ENCODE measurements at regions not wholly inside any gene's neighbourhood (a gene's known extent, or its start where the extent isn't known, plus 50 kb on each side); places are given as distances from the start of the nearest gene placed in this dataset.

DNA sequence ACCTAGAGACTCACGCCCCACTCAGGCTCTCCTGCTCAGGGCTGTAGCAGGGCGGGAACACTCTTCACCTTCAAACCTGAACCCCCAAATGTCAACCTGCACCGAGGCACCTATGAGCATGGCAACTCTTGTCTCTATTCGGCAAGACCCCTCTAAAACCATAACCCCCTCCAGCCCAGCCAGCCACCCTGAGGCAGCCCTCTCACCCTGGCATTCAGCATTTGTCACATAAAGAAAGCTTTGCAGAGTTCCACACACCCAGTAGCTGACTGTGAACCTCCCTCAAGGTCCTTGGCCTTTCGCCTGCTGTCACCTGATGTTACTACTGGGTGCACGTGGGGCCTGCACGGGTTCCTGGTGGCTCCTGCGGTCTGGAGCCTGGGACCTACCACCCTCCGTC lies 97.2 kb upstream of the ALKAL2 start:
- Histone ChIP-seq H3K4me3 (no peak overlapping the region), H3K27me3 (peaks cover 0 to 9% (median 0%) of the 10 kb centered on the region in 3 donors), H3K4me1 (no peaks in the 10 kb centered on the region), H3K9me3 (no peaks in the 10 kb centered on the region), H3K27ac (no peak overlapping the region), H3K36me3 (no peaks in the 10 kb centered on the region)
- intact Hi-C loops (cut with DNase I): no loop called here
- 92% methylated on average over 9 of the region's 9 CpGs for WGBS, 2 donors
- DNase-seq: no peak
- TF ChIP-seq EP300 (IDR thresholded peaks at IDR 0.05) (no peak), POLR2A (IDR thresholded peaks at IDR 0.05) (no peak), POLR2AphosphoS5 (IDR thresholded peaks at IDR 0.05) (no peak), CTCF (IDR thresholded peaks at IDR 0.05) (no peak)

- Histone ChIP-seq H3K27ac (no peak overlapping the region), H3K36me3 (no peaks in the 10 kb centered on the region), H3K9me3 (no peaks in the 10 kb centered on the region), H3K4me3 (no peak overlapping the region), H3K4me1 (no peaks in the 10 kb centered on the region), H3K27me3 (peaks cover 0 to 10% (median 0%) of the 10 kb centered on the region in 3 donors)
- intact Hi-C loops (cut with DNase I): no loop called here
- 26 to 60% methylated on average over 10 of the region's 10 CpGs for WGBS, 2 donors
- TF ChIP-seq CTCF (IDR thresholded peaks at IDR 0.05): no peak
- TF ChIP-seq POLR2A (IDR thresholded peaks at IDR 0.05): no peak
- no peak for TF ChIP-seq POLR2AphosphoS5 (IDR thresholded peaks at IDR 0.05)
- TF ChIP-seq EP300 (IDR thresholded peaks at IDR 0.05): no peak
- no peak for DNase-seq
Observed at GRCh38 chr2:383888-384287, 96.0 kb upstream of the ALKAL2 start.

GRCh38 chr2:383178-383577 lies 95.3 kb upstream of the ALKAL2 start:
- no peak overlapping the region for H3K27ac ChIP-seq
- H3K36me3 ChIP-seq: no peaks in the 10 kb centered on the region
- intact Hi-C loops (cut with DNase I): no loop called here
- no peak for DNase-seq
- no peak for TF ChIP-seq POLR2AphosphoS5 (IDR thresholded peaks at IDR 0.05)
- TF ChIP-seq EP300 (IDR thresholded peaks at IDR 0.05): no peak
- TF ChIP-seq CTCF (IDR thresholded peaks at IDR 0.05): no peak
- no peak for TF ChIP-seq POLR2A (IDR thresholded peaks at IDR 0.05)
- WGBS, 2 donors: 26 to 43% methylated on average over 13 of the region's 13 CpGs
- H3K4me3 ChIP-seq: no peak overlapping the region
- H3K27me3 ChIP-seq: peaks cover 0 to 10% (median 0%) of the 10 kb centered on the region in 3 donors
- no peaks in the 10 kb centered on the region for H3K4me1 ChIP-seq
- H3K9me3 ChIP-seq: no peaks in the 10 kb centered on the region

GRCh38 chr2:382728-383022 lies 94.8 kb upstream of the ALKAL2 start:
- intact Hi-C loops (cut with DNase I): no loop called here

More at GRCh38 chr2:382728-383022, 94.8 kb upstream of the ALKAL2 start:
- Histone ChIP-seq H3K4me3 (no peak overlapping the region), H3K9me3 (no peaks in the 10 kb centered on the region), H3K36me3 (no peaks in the 10 kb centered on the region), H3K27ac (no peak overlapping the region), H3K27me3 (peaks cover 0 to 10% (median 0%) of the 10 kb centered on the region in 3 donors), H3K4me1 (no peaks in the 10 kb centered on the region)
- DNase-seq: no peak
- WGBS, 2 donors: 88 to 89% methylated on average over 7 of the region's 7 CpGs
- TF ChIP-seq CTCF (IDR thresholded peaks at IDR 0.05) (no peak), EP300 (IDR thresholded peaks at IDR 0.05) (no peak), POLR2AphosphoS5 (IDR thresholded peaks at IDR 0.05) (no peak)

Data from sigmoid colon (tissue), 6 donors.